ENCODE measurements at regions not wholly inside any gene's neighbourhood (a gene's known extent, or its start where the extent isn't known, plus 50 kb on each side); places are given as distances from the start of the nearest gene placed in this dataset.

- no peak for DNase-seq (ENCODE audit: low read depth in 3 of 3)
Observed at GRCh38 chr7:35339811-35340210, 85.9 kb upstream of the TBX20 start.

- DNase-seq (ENCODE audit: low read depth in 3 of 3): no peak
Observed at GRCh38 chr7:35336444-35336843, 82.5 kb upstream of the TBX20 start.

GRCh38 chr7:35334506-35334905, 80.6 kb upstream of the TBX20 start:
- DNase-seq (ENCODE audit: low read depth in 3 of 3): no peak

GRCh38 chr7:35333265-35333664, 79.4 kb upstream of the TBX20 start:
- DNase-seq (ENCODE audit: low read depth in 3 of 3): no peak

- no peak for DNase-seq (ENCODE audit: low read depth in 3 of 3)
Observed at GRCh38 chr7:35331730-35332678, 78.1 kb upstream of the TBX20 start.

GRCh38 chr7:35329026-35329425, 75.1 kb upstream of the TBX20 start:
- DNase-seq (ENCODE audit: low read depth in 3 of 3): no peak

- no peak for DNase-seq (ENCODE audit: low read depth in 3 of 3)
Observed at GRCh38 chr7:35319606-35320005, 65.7 kb upstream of the TBX20 start.

- no peak for DNase-seq (ENCODE audit: low read depth in 3 of 3)
Observed at GRCh38 chr7:35316549-35316948, 62.6 kb upstream of the TBX20 start.

- no peak for DNase-seq (ENCODE audit: low read depth in 3 of 3)
Observed at GRCh38 chr7:35315517-35315916, 61.6 kb upstream of the TBX20 start.

GRCh38 chr7:35314354-35314753, 60.5 kb upstream of the TBX20 start:
- DNase-seq (ENCODE audit: low read depth in 3 of 3): no peak

- no peak for DNase-seq (ENCODE audit: low read depth in 3 of 3)
Observed at GRCh38 chr7:35313575-35313974, 59.7 kb upstream of the TBX20 start.

Measured in stimulated activated CD4-positive, alpha-beta T cell treated with anti-CD3 and anti-CD28 coated beads, TNF-alpha, amount 100 ng/mL, for 48 hours (primary cell).